HFF-Myc (cell line): ENCODE measurements at regions not wholly inside any gene's neighbourhood (a gene's known extent, or its start where the extent isn't known, plus 50 kb on each side); places are given as distances from the start of the nearest gene placed in this dataset.

ENCODE experiments used
- DNase-seq: peaks from one replicate; pipeline ENCODE4 v3.0.0-alpha.2; 2011; ENCODE audit warnings: low read depth; ENCODE audit errors: extremely low read depth
- H3K4me3 ChIP-seq: replicated peaks from 2 replicates; pipeline ENCODE4 v1.5.1; 2011; ENCODE audit warnings: low read depth, mild to moderate bottlenecking, control low read depth, low read length
- CTCF ChIP-seq: IDR thresholded peaks from 2 replicates; pipeline ENCODE4 v1.5.1; 2012; ENCODE audit warnings: mild to moderate bottlenecking, low read depth, low read length, control low read depth; ENCODE audit errors: missing control alignments

DNA sequence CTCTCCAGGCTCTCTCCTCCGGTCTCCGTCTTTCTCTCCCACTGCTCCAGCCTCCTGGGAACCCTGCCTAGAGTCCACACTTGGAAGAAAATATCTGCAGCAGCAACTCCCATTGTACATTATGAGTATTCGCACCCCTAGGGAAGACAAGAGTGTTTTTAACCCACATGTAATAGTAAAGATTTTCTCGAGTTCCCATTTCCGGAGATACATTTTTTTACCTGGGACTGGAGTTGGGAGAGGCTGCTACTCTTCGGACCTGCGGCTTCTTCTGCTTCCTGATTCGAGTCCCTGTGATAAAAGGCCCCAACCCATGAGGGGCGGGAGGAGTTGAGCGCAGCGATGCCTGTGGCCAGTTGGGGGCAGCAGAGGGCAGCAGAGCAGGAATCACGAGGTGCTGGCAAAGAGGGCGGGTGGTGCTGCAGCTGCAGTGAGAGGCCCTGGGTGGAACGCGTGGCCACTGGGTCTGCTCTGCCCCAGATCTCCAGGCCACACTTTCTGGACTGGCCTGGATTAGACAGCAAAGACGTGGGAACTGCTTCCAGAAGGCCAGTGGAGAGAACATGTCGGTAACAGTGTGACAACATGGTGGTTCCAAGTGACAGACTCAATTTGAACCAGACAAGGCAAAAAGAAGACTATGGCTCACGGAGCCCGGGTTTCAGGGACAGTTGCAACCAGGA, 221.0 kb upstream of the CSF3R start:
- TF ChIP-seq CTCF: peak; percentile 85
- peak; percentile 21 for DNase-seq
- H3K4me3 ChIP-seq: no peak overlapping the region

DNA sequence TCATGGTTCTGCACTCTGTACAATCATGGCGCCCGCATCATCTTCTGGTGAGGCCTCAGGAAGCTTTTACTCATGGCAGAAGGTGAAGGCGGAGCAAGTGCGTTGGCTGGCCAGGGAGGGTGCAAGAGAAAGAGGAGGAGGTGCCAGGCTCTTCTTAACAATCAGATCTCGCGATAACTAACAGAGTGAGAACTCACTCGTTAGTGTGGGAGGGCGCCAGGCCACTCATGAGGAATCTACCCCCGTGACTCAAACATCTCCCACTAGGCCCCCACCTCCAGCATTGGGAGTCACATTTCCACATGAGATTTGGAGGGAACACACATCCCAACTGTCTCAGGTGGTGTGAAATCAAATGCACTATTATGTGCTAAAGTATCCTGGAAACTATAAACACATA, 220.2 kb upstream of the CSF3R start:
- TF ChIP-seq CTCF: no peak
- no peak overlapping the region for H3K4me3 ChIP-seq
- DNase-seq: no peak

DNA sequence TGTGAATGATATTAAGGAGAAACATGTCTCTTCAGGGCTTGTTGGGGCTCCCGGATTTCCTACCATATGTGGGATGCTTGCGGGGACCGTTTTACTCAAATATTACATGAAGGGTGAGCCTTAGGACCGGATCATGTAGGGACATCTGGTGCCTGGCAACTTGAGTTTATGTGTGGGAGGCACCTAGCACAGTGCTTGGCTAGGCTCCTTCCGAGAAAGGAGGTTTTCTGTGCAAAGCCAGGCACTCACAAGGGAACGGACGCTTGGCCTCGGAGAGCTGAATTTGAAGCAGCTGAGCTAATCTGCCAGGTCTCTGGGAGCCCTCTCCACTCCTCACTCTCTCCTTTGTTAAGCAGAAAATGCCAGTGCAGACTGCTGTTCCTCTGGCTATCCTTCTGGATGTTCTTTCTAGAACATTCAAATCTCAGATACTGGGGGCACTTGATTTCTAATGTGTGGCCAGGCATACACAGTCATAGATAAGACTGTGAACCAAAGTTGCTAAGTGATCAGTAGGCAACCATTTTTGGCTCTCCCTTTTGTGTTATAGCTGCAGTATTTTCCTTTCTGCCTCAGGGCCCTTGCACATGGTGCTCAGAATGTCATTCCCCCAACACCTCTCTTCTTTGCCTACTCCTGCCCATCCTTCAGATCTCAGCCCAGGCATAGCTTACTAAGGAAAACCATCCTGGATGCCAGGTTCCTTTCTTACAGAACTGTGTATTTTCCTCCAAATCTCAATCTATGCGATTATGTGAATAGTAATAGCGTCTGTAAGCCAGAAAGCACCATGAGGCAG, 216.6 kb upstream of the CSF3R start:
- H3K4me3 ChIP-seq: no peak overlapping the region
- no peak for TF ChIP-seq CTCF
- no peak for DNase-seq

DNA sequence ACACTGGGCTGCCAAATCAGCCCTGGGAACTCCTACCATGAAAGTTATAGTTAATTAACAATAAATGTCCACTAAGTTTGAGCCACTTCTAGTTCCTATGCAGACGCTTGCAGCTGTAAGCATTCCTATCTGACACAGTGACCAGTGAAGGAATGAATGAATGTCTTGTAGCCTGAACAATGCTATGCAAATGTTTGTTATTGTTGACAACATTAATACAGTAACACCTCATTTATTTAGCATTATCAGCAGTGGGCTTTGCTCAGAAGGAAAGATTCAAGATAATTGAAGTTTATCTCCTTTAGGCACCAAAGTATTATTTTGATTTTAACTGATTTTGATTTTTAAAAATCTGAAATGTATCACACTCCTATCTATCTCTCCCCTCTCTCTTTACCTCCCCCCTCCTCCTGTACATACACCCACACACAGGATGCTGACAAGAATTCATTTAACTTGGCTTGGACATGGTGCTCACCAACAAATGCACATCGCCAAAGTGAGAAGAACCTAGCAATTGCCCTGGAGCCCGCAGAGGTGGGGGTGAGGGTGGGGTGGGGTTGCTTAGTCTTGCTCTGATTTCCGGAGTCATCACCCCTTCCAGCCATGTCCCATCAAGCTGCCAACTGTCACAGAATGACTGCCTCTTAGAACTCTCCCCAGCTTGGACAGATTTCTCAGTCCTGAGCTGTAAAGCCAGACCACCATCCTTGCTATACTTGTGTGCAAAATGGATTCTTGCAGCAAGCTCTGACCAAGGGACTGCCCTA, 215.3 kb upstream of the CSF3R start:
- no peak for DNase-seq
- TF ChIP-seq CTCF: no peak
- H3K4me3 ChIP-seq: no peak overlapping the region

GRCh38 chr1:36696261-36696940, 213.7 kb upstream of the CSF3R start:
- no peak overlapping the region for H3K4me3 ChIP-seq
- TF ChIP-seq CTCF: no peak
- no peak for DNase-seq

DNA sequence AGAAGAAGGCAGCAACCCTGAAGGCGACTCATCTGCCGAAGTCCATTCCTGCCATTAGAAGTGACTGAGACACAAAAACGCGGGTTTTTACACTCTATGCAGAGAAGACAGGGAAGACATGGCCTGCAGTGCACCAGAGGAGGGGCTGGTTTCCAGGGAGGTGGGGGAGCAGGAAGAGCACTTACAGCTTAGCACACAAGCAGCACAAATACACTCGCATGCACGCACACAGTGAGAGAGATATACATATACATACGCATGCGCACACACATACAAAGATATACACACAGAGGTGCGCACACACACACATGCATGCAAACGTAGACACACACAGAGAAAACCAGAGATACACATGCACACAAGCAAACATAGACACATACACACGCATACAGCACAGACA, 210.9 kb upstream of the CSF3R start:
- TF ChIP-seq CTCF: no peak
- H3K4me3 ChIP-seq: no peak overlapping the region
- no peak for DNase-seq
